HT-29 (cell line): ENCODE measurements at regions not wholly inside any gene's neighbourhood (a gene's known extent, or its start where the extent isn't known, plus 50 kb on each side); places are given as distances from the start of the nearest gene placed in this dataset.

Experiments
- DNase-seq: peaks from one replicate; pipeline ENCODE4 v3.0.0-alpha.2; 2015; ENCODE audit warnings: low spot score

DNA sequence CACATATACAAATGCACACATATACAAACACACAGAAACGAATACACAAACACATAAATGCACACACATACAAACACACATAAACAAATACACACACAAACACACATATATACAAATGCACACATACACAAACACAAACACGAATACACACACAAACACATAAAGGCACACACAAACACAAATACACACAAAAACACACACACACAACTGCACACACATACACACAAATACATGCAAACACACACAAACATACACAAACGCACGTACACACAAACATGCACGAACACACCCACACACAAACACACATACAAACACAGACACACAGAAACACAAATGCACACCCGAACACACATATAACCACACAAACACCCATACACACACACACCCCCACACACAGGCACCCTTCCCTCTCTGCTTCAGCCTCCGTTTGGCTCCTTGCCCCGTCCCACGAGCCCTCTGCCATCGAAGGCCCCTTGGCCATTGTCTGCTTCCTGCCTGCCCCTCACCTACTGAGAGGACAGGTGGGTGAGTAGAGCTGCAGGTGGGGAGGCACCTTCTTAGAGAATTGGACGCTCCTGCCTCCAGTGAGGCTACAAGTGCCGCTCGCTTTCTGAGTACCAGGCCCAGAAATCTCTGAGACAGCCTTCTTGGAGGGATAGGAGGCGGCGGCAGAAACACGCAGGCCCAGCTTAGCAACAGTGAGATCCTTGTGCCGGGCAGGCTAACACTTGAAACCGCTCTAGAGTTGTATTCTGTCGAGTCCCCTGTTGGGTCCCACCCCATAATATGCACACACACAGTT is 331.2 kb downstream of the FOXL1 start:
- no peak for DNase-seq

DNA sequence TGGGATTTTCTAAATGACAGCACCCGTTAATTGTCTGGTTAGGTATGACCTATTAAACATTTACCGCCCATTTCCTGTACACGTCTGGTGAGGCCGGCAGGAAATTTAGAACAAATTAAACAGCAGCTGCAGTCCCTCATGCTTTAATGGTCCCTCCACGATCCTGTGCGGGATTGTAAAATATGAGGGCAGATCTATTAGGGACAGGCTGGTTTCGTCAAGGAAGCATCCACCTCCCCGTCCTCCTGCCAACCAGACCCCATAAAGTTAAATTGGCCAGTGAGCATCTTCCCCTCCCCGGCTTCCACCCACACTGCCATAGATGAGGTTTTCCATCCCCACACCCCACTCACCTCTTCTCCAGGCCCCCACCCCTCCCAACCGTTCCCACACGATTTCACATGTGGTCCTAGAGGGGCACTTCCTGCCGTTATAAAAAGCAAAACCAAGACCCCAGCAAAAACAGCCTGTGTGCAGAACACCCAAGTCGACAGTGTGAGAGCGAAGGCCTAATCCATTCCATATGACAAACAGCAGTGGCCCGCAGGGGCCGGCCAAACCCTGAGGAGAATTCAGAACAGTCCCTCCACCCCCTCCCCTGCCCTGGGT is 331.9 kb downstream of the FOXL1 start:
- no peak for DNase-seq

DNA sequence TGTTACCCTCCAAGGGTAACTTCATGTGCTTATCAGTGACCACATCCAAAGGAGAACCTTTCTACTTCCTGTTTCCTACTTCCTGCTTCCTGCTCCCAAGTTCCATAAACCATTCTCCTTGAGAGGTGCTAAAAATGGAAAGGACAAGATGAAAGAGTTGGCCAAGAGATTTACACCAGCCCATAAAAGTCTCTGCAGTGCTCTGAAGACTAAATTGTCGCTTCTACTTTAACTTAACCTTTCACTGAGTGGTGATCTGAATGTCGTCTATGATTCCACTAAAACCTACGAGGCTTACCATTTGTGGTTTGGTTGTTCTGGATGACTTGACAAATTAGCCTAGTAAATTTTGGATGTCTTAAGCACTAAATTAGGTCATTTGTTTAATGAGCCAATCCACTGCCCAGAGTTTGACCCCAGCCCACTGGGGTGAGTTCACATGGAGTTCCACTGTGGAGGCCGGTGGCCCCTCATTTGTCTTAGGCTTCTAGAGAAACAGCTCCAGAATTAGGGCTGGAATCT is 333.1 kb downstream of the FOXL1 start:
- peak; percentile 3 for DNase-seq

DNA sequence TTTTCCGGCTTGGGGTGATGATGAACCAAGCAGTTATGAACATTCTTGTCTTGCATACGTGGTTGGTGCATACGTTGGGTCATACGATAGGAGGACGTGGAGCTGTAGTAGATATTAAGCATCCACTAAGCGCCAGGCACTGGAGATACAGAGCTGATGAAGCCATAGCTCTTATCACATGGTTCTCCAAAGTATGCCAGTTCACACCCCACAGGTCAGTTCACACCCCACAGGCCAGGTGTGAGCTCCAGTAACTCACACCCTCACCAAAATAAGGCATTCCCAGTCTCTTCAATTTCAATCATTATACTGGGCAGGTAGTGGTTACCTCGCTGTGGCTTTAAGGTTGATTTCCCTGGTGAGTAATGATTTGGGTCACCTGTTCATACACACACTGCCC is 335.5 kb downstream of the FOXL1 start:
- DNase-seq: no peak

DNA sequence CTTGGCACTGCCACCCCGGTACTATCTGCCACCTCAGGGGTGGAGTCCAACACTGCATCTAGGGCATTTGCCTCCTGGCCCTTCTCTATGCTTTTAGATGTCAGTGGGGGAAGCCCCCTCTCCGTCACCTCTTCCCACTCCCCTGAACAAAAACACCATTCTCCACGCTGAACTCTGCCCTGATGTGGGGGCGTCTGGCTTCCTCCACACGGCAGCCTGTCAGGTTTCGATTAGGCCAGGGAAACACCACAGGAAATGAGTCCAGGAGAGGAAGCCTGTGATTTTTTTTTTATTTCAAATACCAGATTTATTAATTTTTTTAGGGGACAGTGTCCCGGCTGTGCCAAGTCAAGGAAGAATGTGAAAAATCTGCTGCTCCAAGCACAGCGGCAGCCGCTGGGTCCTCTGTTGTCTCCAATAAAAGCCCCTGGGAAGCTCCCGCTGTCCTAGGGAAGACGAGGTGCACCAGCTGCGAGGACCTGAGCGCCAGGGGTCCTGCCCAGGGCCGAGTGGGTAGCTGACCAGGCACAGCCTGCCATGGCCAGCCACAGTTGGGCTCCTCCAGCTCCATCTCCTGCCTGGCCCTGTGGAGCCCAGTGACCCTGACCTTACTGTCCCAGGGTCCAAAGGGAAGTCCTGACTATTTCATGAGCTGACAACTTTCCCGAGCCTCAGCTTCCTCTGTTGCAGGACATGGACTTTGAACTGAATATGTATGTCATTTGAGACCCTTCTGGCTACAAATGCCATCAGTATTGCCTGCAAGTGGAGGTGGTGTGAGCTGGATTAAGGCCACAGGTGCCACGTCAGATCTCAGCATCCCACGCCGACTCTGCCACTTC is 336.7 kb downstream of the FOXL1 start:
- no peak for DNase-seq

DNA sequence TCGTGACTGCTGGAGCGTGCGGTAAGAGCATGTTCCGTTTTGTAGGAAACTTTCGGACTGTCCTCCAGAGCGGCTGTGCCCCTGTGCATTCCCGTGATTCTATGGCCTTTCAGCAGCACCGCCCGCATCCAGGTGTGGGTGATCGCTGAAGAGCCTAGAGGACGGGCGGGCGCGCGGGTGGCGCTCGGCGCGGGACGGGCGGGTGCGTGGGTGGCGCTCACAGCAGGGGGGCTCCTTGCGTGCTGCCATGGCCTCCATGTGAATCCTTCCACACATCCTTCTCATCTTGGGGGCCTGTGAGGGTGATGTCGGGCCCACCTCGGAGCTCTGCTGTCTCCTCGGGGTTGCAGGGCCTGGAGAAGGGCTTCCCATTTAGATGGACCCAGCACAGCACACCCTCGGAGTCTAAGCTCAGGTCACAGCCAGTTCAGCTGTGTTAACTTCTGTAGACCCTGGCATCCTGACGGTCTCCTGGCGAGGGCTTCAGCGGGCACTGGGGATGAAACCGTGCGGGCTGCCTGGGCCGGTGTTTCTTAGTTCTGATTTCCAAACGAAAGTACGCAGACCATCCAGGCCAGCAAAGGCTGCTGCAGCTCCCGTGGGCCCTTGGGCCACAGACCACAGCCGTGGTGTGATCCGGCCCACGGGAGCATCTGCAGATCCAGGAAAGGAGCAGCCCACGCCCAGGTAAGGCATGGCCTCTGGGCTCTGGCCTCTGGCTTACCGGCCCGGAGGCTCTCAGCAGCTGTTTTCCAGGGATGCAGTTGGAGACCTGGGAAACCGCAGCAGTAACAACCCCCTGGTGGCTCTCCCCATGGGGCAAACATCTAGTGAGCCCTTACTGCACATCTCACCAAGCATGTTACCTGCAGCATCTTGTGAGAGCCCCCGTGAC is 339.4 kb downstream of the FOXL1 start:
- DNase-seq: no peak

DNA sequence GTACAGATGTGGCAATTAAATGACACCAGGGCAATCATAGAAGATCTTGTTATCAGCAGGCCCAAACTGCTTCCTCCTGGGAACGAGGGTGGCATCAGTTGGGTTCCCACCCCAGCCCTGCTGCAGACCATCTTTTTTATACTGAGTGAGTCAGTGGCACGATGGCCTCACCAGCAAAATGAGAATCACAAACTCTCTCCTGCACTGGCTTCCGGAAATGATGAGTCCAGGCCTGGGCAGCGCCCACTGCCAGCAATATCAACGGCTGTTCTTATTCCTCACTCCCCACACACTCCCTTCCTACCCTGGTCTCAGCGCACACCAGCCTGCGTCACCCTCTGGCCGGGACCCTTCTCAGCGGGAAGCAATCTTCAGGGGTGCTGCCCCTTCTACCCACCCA is 340.3 kb downstream of the FOXL1 start:
- no peak for DNase-seq

DNA sequence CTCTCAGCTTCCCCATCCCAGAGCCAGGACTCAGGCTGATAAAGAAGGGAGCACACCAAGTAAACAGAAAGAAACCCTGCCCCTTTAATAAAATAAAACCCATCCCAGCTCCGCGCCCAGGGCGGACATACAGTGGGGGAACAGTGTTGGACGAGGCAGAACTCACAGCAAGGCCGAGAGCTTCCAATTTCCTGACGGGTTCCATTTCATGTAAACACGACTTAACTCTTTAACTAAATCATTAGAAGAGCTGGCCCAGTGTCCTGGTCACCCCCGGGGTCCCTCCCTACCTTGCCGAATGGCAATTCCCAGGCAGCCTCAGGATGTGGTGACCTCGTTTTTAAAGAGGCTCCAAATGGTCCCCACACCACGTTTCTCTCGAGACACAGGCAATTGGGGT is 340.7 kb downstream of the FOXL1 start:
- DNase-seq: no peak

DNA sequence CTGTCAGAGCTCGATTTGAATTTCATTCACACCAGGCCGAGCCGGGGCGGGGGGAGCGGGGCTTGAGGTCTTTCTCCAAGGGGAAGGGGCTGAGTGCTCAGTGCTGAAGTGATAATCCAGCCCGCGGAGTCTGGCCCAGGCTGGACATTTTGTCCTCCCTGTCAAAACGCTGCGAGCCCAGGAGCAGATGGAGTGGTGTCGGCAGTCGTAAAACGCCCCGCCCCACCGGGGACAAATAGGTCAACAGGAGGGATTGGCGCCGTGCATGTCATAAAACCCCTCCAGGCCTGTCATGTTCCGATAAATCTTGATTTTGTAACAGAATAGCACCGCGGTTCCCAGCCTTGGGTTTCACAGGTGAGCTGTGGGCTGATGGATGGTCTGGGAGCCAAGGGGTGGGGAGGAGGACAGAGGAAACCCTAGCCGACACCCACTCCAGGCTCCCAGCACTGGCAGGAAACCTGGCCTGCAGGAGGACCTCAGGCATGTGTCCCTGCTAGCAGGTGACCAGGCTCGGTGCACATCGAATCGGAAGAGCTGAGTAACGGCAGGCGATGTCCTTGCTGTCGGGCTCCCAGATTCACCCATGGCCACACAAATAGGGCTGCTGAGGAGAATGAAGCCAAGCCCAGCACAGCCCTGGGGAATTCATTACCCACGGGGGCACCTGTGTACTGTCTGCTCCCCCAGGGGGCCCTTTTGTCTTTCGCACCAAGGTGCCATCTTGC is 341.4 kb downstream of the FOXL1 start:
- no peak for DNase-seq

DNA sequence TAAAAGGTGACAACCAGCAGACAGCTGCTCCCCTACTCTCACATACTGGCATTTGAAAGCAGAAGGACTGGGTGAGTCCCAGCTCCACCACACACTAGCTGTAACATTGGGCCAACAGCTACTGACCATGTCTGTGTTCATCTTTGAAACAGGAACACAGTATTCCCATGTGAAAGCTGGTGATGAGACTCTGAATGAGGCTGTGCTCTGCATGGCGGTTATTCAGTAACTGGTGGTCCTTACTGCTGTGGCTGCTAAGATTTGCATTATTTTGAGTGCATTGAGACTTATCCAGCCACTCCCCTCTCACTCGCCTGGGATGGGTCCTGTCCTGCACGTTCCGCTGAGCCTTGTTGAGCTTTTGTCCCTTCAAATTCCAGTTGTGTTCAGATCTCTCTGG is 342.9 kb downstream of the FOXL1 start:
- DNase-seq: no peak

DNA sequence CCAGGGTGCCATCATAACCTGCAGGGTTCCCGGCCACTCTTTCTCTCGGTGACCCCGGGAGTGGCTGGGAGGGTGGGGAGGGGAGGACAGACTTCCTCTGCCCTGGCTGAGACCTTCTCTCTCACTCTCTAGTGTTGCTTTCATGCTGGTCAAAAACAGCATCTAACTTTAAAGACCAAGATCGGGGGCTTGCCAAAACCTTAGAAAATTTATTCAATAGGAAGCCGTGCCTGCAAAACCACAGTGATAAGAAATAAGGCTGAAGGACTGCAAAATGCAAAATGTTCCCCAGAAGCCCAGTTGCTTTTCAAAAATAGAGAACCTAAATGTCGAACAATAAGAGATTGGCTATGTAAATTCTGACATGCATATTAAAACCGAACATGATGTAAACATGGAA is 344.0 kb downstream of the FOXL1 start:
- no peak for DNase-seq

DNA sequence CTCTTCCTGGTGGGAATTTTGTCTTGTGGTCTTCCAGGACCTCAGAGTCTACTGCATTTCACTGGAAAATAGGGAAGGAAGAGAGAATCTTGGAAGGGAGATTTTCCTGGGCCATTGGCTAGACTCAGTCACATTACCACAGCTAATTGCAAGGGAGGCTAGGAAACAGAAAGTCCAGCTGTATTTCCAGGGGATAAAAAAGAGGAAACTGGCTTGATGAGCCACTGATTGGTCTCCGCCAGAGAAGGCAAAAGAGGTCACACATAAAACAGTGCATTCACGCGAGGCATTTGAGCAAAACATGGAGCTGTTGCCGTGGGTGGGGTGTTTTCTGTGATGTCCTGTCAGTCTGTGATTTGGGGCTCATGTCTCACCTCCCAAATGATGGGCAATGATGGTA is 345.3 kb downstream of the FOXL1 start:
- no peak for DNase-seq

DNA sequence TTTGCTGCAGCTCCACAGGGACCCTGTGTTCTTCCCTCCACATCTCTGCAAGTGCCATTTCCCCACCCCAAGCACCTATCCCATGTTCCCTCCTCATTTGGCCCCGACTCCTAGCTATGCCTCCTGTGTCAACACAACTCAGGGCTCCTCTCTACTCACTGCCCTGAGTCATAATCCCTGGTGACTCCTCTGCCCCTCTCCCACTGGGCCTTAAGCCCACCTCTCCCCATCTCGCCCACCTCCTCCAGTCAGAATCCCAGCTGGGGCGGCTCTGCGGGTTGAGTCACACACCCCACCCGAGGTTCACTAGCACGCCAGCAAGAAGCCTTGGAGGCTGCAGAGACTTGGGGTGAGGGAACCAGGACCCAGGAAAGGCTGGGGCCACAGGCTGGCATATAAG is 346.2 kb downstream of the FOXL1 start:
- no peak for DNase-seq

DNA sequence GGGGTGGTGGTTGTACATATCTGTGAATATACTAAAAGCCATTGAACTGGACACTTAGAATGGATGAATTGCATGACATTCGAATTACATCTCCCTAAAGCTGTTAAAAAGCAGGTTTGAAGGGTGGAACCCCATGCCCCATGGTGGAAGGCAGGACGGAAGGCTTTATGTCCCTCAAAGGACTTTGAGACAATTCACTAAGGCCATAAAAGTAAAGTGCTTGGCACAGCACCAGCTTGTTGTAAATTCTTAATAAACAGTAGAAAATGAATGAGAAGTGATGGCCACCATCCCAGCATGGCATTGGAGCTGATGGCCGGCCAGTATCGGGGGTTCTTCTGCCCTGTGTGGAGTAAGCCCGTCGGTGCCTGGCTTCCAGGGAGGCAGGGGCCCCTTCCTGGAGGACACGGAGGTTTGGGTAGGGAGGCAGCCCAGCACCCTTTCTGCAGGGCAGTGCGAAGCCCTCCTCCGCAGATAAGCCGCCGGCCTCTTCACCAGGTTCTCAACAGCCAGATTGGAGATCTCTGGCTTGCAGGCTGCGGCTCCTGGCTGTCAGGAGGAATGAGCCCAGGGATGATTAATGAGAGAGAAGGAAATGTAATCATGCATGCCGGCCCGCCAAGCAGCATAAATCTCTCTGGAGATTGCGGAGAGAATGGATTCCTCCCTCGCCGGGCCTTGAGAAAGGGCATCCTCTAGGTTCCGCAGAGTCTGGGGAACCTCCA is 346.9 kb downstream of the FOXL1 start:
- DNase-seq: no peak

DNA sequence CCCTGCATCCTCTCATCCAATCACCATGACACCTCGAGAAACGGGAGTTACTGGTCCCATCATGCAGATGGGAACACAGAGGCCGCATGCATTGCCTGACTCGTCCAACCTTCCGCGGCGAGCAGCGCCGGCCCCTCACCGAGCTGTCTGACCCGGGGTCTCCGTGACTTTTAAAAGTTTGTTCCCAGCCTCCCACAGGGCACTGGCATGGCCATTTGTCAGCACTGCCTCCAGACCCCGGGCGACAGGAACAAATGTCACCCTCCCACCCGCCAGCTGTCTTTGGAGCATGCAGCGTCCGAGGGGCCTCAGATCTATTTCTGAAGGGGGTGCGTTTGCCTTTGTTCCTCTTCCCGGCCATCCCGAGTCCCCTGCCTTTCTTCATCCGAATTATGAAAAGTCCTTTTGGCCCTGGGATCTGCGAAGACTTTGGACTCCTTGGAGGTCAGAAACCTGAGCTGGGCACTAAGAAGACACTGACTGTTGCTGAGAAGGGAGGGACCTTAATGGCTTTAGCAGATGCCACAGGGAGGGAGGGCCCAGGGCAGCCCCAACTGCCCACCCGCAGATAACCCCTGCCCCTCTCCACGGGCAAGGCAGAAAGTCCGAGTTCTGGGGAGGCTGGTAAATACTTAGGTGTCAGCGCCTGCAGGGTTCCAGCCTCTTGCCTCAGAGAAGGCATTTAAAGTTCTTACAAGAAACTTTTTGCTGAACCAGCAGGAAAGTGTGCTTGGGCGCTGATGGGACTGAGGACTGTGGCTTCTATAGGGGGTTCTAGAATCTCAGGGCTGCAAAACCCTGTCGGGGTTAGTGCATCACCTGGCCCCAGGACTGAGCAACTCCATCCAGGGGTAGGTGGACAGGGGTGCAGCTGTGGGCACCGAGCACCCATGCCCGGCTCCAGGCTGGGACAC is 348.1 kb downstream of the FOXL1 start:
- no peak for DNase-seq

DNA sequence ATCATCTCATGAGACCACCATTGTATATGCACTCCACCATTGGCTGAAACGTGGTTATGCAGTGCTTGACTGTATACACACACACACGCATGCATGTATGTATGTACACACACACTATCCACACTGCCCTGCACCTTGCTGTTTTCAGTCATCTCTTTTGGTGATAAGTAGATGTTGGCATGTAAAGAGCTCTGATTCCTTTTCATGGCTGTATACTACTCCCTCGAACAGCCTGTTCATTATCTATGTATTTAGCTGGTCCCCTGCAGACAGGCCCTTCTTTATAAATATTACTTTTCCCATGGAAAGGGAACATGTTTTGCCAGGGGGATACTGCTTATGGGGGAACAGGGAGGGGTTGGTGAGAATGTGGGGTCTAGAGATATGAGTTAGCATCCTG is 349.4 kb downstream of the FOXL1 start:
- no peak for DNase-seq

DNA sequence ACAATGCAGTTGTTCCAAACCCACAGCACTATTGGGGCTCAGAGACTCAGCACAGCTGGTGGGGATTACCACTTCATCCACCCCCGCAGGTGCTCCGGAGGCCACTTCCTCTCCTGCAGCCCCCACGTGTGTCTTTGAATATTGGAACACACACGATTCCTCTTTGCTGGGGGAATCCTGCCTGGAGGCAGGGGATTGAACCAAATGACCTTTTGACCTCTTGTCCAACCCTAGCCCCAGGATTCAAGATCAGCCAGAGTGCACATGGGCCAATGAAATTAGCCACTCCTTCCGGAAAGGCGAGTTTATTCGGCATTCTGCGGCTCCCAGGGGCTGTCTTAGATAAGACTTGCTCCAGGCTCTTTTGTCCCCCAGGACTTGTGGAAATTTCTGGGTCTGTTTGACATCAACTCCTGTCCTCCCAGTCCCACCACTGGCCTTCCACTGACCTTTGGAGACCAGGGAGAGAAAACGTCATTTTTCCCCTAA is 350.2 kb downstream of the FOXL1 start:
- DNase-seq: no peak

DNA sequence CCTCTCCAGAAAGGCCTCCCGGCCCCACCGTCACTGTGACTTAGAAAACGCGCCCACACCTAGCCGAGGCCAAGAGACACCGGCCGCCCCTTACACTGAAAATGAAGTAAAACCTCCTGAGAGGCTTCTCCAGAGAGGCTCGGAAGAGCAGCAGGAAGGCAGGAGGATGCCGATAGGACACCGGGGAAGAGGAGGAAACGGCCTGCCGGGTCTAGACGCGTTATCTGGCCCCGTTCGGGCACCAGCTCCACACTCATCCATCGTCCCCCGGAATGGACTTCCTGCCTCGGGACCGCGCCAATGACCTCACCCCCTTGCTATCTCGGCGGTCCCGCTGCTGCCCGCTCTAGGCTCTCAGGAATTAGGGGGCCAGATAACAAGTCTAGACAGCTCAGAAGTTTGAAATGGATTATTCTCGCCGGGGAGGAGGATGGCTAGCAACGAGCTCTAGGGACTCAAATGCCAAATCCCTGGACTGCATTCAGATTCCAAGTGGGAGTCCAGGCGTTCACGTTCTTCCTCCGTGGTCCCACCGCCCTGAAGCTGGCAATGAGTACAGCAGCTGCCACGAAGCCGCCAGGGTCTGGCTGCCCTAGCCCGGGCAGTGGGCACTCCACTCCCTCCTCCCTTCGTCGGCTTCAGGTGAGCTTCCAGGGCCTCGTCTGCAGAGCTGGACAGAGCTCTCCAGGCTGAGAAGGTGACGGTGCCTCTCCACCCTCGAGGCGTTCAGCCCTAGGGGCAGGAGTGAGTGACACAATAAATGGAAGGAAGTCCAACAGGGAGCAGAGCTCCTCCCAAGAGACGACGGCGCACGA is 350.9 kb downstream of the FOXL1 start:
- no peak for DNase-seq
